SK-N-SH (cell line): ENCODE measurements at regions not wholly inside any gene's neighbourhood (a gene's known extent, or its start where the extent isn't known, plus 50 kb on each side); places are given as distances from the start of the nearest gene placed in this dataset.

Source experiments
- CTCF ChIA-PET: fragments of 300-600, 350-600 bp; formaldehyde crosslinking; extraction: SDS; loops from one replicate; lab custom pipeline; 2021; lab: Yijun Ruan, JAX
- POLR2A ChIA-PET: fragments of 350-600 bp; sonication (Branson Sonifier 250); formaldehyde crosslinking; extraction: SDS; loops from one replicate; lab custom pipeline; 2020; ENCODE audit warnings: antibody characterized with exemption, inconsistent platforms; lab: Yijun Ruan, JAX
- DNase-seq: peaks from one replicate; pipeline ENCODE4 v3.0.0; 2012
- H2AFZ ChIP-seq: fragments of 200-600 bp; sonication (generic); 2 replicates; pipeline ENCODE4 v1.8.1; 2016; ENCODE audit warnings: antibody characterized with exemption, mild to moderate bottlenecking, low read depth
- H3F3A ChIP-seq: fragments of 200-600 bp; sonication (generic); replicated peaks from 2 replicates; pipeline ENCODE3; 2016; ENCODE audit warnings: antibody characterized with exemption, mild to moderate bottlenecking; ENCODE audit not compliant: insufficient read depth
- H3K27ac ChIP-seq, 2 experiments: fragments of 200-500 bp in 1 of 2; fragments of 200-600 bp in 1 of 2; sonication (Bioruptor generic) in 1 of 2; sonication (generic), shearing (Covaris generic) in 1 of 2; 2 replicates each; pipeline versions ENCODE4 v1.5.1 to v1.6.1; 2014 to 2016; ENCODE audit warnings: low read depth in 2 of 2, inconsistent platforms in 1 of 2, low read length in 1 of 2, mild to moderate bottlenecking in 1 of 2, mixed read lengths in 1 of 2
- H3K27me3 ChIP-seq: fragments of 200-600 bp; sonication (generic), shearing (Covaris generic); 2 replicates; pipeline ENCODE4 v1.6.1; 2016; ENCODE audit warnings: mixed run types; ENCODE audit not compliant: insufficient read depth
- H3K36me3 ChIP-seq, 2 experiments: fragments of 200-500 bp in 1 of 2; fragments of 200-600 bp in 1 of 2; sonication (Bioruptor generic) in 1 of 2; sonication (generic) in 1 of 2; replicated peaks in 1 of 2; 2 replicates each; pipeline versions ENCODE3 to v1.5.1; 2014 to 2016; ENCODE audit warnings: low read length in 1 of 2, mild to moderate bottlenecking in 1 of 2; ENCODE audit not compliant: insufficient read depth in 2 of 2, control insufficient read depth in 1 of 2
- H3K4me1 ChIP-seq, 2 experiments: fragments of 200-500 bp in 1 of 2; fragments of 200-600 bp in 1 of 2; sonication (Bioruptor generic) in 1 of 2; sonication (generic), shearing (Covaris generic) in 1 of 2; 2 replicates each; pipeline versions ENCODE4 v1.5.1 to v1.6.1; 2014 to 2016; ENCODE audit warnings: low read depth in 1 of 2, low read length in 1 of 2, mixed run types in 1 of 2; ENCODE audit not compliant: insufficient read depth in 2 of 2, control insufficient read depth in 1 of 2
- H3K4me2 ChIP-seq: fragments of 200-600 bp; sonication (generic), shearing (Covaris generic); 2 replicates; pipeline ENCODE4 v1.6.1; 2017; ENCODE audit warnings: mixed run types
- H3K4me3 ChIP-seq, 2 experiments: fragments of 200-500 bp in 1 of 2; fragments of 200-600 bp in 1 of 2; sonication (Bioruptor generic) in 1 of 2; sonication (generic), shearing (Covaris generic) in 1 of 2; 2 replicates each; pipeline versions ENCODE4 v1.5.1 to v1.8.1; 2014 to 2016; ENCODE audit warnings: low read depth in 2 of 2, inconsistent platforms in 1 of 2, low read length in 1 of 2, mild to moderate bottlenecking in 1 of 2, mixed read lengths in 1 of 2, moderate library complexity in 1 of 2
- H3K79me2 ChIP-seq: fragments of 200-600 bp; sonication (generic); 2 replicates; pipeline ENCODE4 v1.8.1; 2017; ENCODE audit warnings: mild to moderate bottlenecking; ENCODE audit not compliant: insufficient read depth
- H3K9ac ChIP-seq: fragments of 200-600 bp; sonication (generic); 2 replicates; pipeline ENCODE4 v1.6.1; 2017; ENCODE audit warnings: mixed run types
- H3K9me2 ChIP-seq: fragments of 200-600 bp; sonication (generic); 2 replicates; pipeline ENCODE4 v1.6.1; 2017; ENCODE audit warnings: mixed run types
- H3K9me3 ChIP-seq: fragments of 200-600 bp; sonication (generic); 2 replicates; pipeline ENCODE4 v1.6.1; 2017; ENCODE audit warnings: mixed run types, mild to moderate bottlenecking, moderate library complexity
- H4K20me1 ChIP-seq: fragments of 200-600 bp; sonication (generic); 2 replicates; pipeline ENCODE4 v1.6.1; 2017; ENCODE audit warnings: mild to moderate bottlenecking, mixed run types; ENCODE audit not compliant: insufficient read depth
- CTCF ChIP-seq: fragments of 200-600 bp; sonication (generic); IDR thresholded peaks from 2 replicates; pipeline ENCODE4 v1.6.1; 2017; ENCODE audit warnings: antibody characterized with exemption, mild to moderate bottlenecking, moderate library complexity
- EZH2phosphoT487 ChIP-seq: fragments of 200-600 bp; sonication (generic); IDR thresholded peaks from 2 replicates; pipeline ENCODE4 v1.6.1; 2017; ENCODE audit warnings: low read depth, mixed run types, mild to moderate bottlenecking, antibody characterized with exemption, moderate library complexity, borderline replicate concordance
- FOSL2 ChIP-seq: IDR thresholded peaks from 2 replicates; pipeline ENCODE4 v1.4.0; 2012; ENCODE audit warnings: low read depth, mild to moderate bottlenecking, moderate library complexity, borderline replicate concordance
- GATA2 ChIP-seq: sonication (generic); formaldehyde crosslinking; IDR thresholded peaks from 2 replicates; pipeline ENCODE4 v1.5.0; 2020; ENCODE audit warnings: mild to moderate bottlenecking, missing genetic modification reagents
- NFIC ChIP-seq: IDR thresholded peaks from 2 replicates; pipeline ENCODE4 v1.4.0; 2012; ENCODE audit warnings: borderline replicate concordance
- POLR2AphosphoS5 ChIP-seq: IDR thresholded peaks from 2 replicates; pipeline ENCODE4 v1.6.1; 2012; ENCODE audit warnings: low read depth, low read length
- RFX5 ChIP-seq: IDR thresholded peaks from 2 replicates; pipeline ENCODE4 v1.6.1; 2012; ENCODE audit warnings: mild to moderate bottlenecking, improper control_type of control experiment, low read length
- TCF12 ChIP-seq: IDR thresholded peaks from 2 replicates; pipeline ENCODE4 v1.4.0; 2012
- ZBTB33 ChIP-seq: IDR thresholded peaks from 2 replicates; pipeline ENCODE4 v1.4.0; 2012; ENCODE audit warnings: low read depth, borderline replicate concordance
- WGBS: methylation state at CpG from one replicate; pipeline ENCODE4 v1.1.6; 2017; ENCODE audit warnings: low lambda C conversion rate; 5-methylcytosine and 5-hydroxymethylcytosine counted together

- no peaks in the 10 kb centered on the region for H3K9me2 ChIP-seq
- CTCF ChIA-PET: interaction anchor here (0.9 to 7.4 kb wide), 5 partner anchors 14 to 372 kb away, joined by 3 to 44 read pairs (median 3); no protein-coding TSS in a partner anchor
- peak overlapping the region; percentile 22 for H3K9ac ChIP-seq
- no peaks in the 10 kb centered on the region for H4K20me1 ChIP-seq
- TF ChIP-seq FOSL2: peak; percentile 51; the same call in 1 of the 2 replicates
- TF ChIP-seq ZBTB33: no peak
- 0 out of 2 replicates have a peak, but pooled peaks have one; percentile 28 for TF ChIP-seq NFIC
- no peak for TF ChIP-seq GATA2 (CRISPR knock-in tag)
- peak; percentile 50 for TF ChIP-seq TCF12
- TF ChIP-seq, all 33 proteins: peak for 3
- 39% methylated on average over 15 of the region's 15 CpGs for WGBS
- H3K27me3 ChIP-seq: no peaks in the 10 kb centered on the region
- H3K79me2 ChIP-seq: no peaks in the 10 kb centered on the region
- no peaks in the 10 kb centered on the region for H3K9me3 ChIP-seq
- H3K4me3 ChIP-seq: peak overlapping the region in 1 of 2 experiments; percentile 49; a peak in 2 of 4 replicates
- peak overlapping the region; percentile 73 for H3K4me2 ChIP-seq
- peak overlapping the region; percentile 63 to 64; a peak in 3 of 4 replicates for H3K27ac ChIP-seq
- H3F3A ChIP-seq: peaks cover 17% of the 10 kb centered on the region
- POLR2A ChIA-PET: no interaction called here
- no peaks in the 10 kb centered on the region for H3K36me3 ChIP-seq
- peak overlapping the region; percentile 73 for H2AFZ ChIP-seq
- H3K4me1 ChIP-seq: peaks cover 19% of the 10 kb centered on the region in 2 experiments; a peak in 3 of 4 replicates
- DNase-seq: no peak
Measured at GRCh38 chr15:66931768-66932633, 133.4 kb upstream of the SMAD3 start.

GRCh38 chr15:66932634-66933024, 132.8 kb upstream of the SMAD3 start:
- Histone ChIP-seq H3K9ac (no peak overlapping the region), H3K27ac (peak overlapping the region in 1 of 2 experiments; percentile 64; a peak in 2 of 4 replicates), H3K4me3 (0 out of 4 replicates have a peak overlapping the region, but pooled peaks of 1 of the 2 experiments have one; percentile 49), H3K36me3 (no peaks in the 10 kb centered on the region), H3K79me2 (no peaks in the 10 kb centered on the region), H3K9me3 (no peaks in the 10 kb centered on the region), H4K20me1 (no peaks in the 10 kb centered on the region), H3K9me2 (no peaks in the 10 kb centered on the region), H3F3A (peaks cover 17% of the 10 kb centered on the region), H3K4me1 (peaks cover 19% of the 10 kb centered on the region in 2 experiments; a peak in 3 of 4 replicates), H2AFZ (no peak overlapping the region), H3K27me3 (no peaks in the 10 kb centered on the region), H3K4me2 (peak overlapping the region; percentile 73)
- no peak for DNase-seq
- TF ChIP-seq EZH2phosphoT487 (no peak), CTCF (no peak), POLR2AphosphoS5 (no peak), RFX5 (no peak)
- POLR2A ChIA-PET: no interaction called here
- 91% methylated on average over 6 of the region's 6 CpGs for WGBS
- CTCF ChIA-PET: interaction anchor here (1.3 to 7.4 kb wide), 3 partner anchors 11 to 371 kb away, joined by 3 to 44 read pairs (median 4); no protein-coding TSS in a partner anchor
